ENCODE measurements at regions not wholly inside any gene's neighbourhood (a gene's known extent, or its start where the extent isn't known, plus 50 kb on each side); places are given as distances from the start of the nearest gene placed in this dataset.
"Not testable (repeated sequence)": the region's sequence is repeated elsewhere in the genome, so short reads cannot be mapped to it uniquely, and the experiment has no call there.

- DNase-seq (ENCODE audit: low read depth in 2 of 2), result no peak
Observed at GRCh38 chr2:193231634-193232033, 1036.9 kb upstream of the TMEFF2 start.

GRCh38 chr2:193228276-193228675 lies 1033.5 kb upstream of the TMEFF2 start:
- DNase-seq (ENCODE audit: low read depth in 2 of 2), result no peak

GRCh38 chr2:193222454-193222853 lies 1027.7 kb upstream of the TMEFF2 start:
- no peak for DNase-seq (ENCODE audit: low read depth in 2 of 2)

GRCh38 chr2:193219413-193219812 lies 1024.7 kb upstream of the TMEFF2 start:
- DNase-seq (ENCODE audit: low read depth in 2 of 2), result no peak

- no peak for DNase-seq (ENCODE audit: low read depth in 2 of 2)
Observed at GRCh38 chr2:193201583-193201982, 1006.9 kb upstream of the TMEFF2 start.

GRCh38 chr2:193199322-193199721 lies 1004.6 kb upstream of the TMEFF2 start:
- DNase-seq (ENCODE audit: low read depth in 2 of 2), result no peak

- DNase-seq (ENCODE audit: low read depth in 2 of 2), result no peak
Observed at GRCh38 chr2:193187816-193188215, 993.1 kb upstream of the TMEFF2 start.

GRCh38 chr2:193170981-193171380 lies 976.2 kb upstream of the TMEFF2 start:
- not testable (repeated sequence) for DNase-seq (ENCODE audit: low read depth in 2 of 2)

- DNase-seq (ENCODE audit: low read depth in 2 of 2), result no peak
Observed at GRCh38 chr2:193156480-193156879, 961.7 kb upstream of the TMEFF2 start.

- DNase-seq (ENCODE audit: low read depth in 2 of 2), result no peak
Observed at GRCh38 chr2:193154076-193154475, 959.3 kb upstream of the TMEFF2 start.

GRCh38 chr2:193153576-193153975 lies 958.8 kb upstream of the TMEFF2 start:
- no peak for DNase-seq (ENCODE audit: low read depth in 2 of 2)

- DNase-seq (ENCODE audit: low read depth in 2 of 2), result not testable (repeated sequence)
Observed at GRCh38 chr2:193142467-193142866, 947.7 kb upstream of the TMEFF2 start.

GRCh38 chr2:193141998-193142397 lies 947.3 kb upstream of the TMEFF2 start:
- DNase-seq (ENCODE audit: low read depth in 2 of 2), result no peak

GRCh38 chr2:193140895-193141294 lies 946.2 kb upstream of the TMEFF2 start:
- DNase-seq (ENCODE audit: low read depth in 2 of 2), result not testable (repeated sequence)

GRCh38 chr2:193124815-193125214 lies 930.1 kb upstream of the TMEFF2 start:
- no peak for DNase-seq (ENCODE audit: low read depth in 2 of 2)

- DNase-seq (ENCODE audit: low read depth in 2 of 2), result no peak
Observed at GRCh38 chr2:193114827-193115226, 920.1 kb upstream of the TMEFF2 start.

- DNase-seq (ENCODE audit: low read depth in 2 of 2), result no peak
Observed at GRCh38 chr2:193112986-193113385, 918.3 kb upstream of the TMEFF2 start.

- DNase-seq (ENCODE audit: low read depth in 2 of 2), result no peak
Observed at GRCh38 chr2:193103064-193103463, 908.3 kb upstream of the TMEFF2 start.

GRCh38 chr2:193101591-193101990 lies 906.9 kb upstream of the TMEFF2 start:
- DNase-seq (ENCODE audit: low read depth in 2 of 2), result no peak

- DNase-seq (ENCODE audit: low read depth in 2 of 2), result no peak
Observed at GRCh38 chr2:193088026-193088425, 893.3 kb upstream of the TMEFF2 start.

- DNase-seq (ENCODE audit: low read depth in 2 of 2), result no peak
Observed at GRCh38 chr2:193076995-193077394, 882.3 kb upstream of the TMEFF2 start.

GRCh38 chr2:193074933-193075332 lies 880.2 kb upstream of the TMEFF2 start:
- DNase-seq (ENCODE audit: low read depth in 2 of 2), result no peak

GRCh38 chr2:193072647-193073046 lies 877.9 kb upstream of the TMEFF2 start:
- DNase-seq (ENCODE audit: low read depth in 2 of 2), result no peak

- DNase-seq (ENCODE audit: low read depth in 2 of 2), result not testable (repeated sequence)
Observed at GRCh38 chr2:193025556-193025955, 830.8 kb upstream of the TMEFF2 start.

All from dermis microvascular lymphatic vessel endothelial cell (primary cell).